H9 (cell line): ENCODE measurements at regions not wholly inside any gene's neighbourhood (a gene's known extent, or its start where the extent isn't known, plus 50 kb on each side); places are given as distances from the start of the nearest gene placed in this dataset.

ENCODE experiments used
- DNase-seq: peaks from one replicate; pipeline ENCODE4 v3.0.0-alpha.2; 2017
- H2AFZ ChIP-seq: one replicate; pipeline ENCODE4 v1.6.1; 2013; ENCODE audit warnings: mild to moderate bottlenecking, low read length, control low read depth, moderate library complexity
- H2AK5ac ChIP-seq: 2 replicates; pipeline ENCODE4 v1.6.1; 2013; ENCODE audit warnings: low read length, control low read depth, mixed read lengths; ENCODE audit not compliant: insufficient read length
- H2BK120ac ChIP-seq: one replicate; pipeline ENCODE4 v1.6.1; 2013; ENCODE audit warnings: low read depth, mild to moderate bottlenecking, low read length, control low read depth, inconsistent platforms; ENCODE audit not compliant: poor library complexity, severe bottlenecking
- H2BK12ac ChIP-seq: 2 replicates; pipeline ENCODE4 v1.6.1; 2013; ENCODE audit warnings: low read length, control low read depth, mixed read lengths, low read depth; ENCODE audit not compliant: insufficient read length
- H2BK15ac ChIP-seq: 2 replicates; pipeline ENCODE4 v1.6.1; 2013; ENCODE audit warnings: low read depth, low read length, control low read depth
- H2BK20ac ChIP-seq: one replicate; pipeline ENCODE4 v1.6.1; 2013; ENCODE audit warnings: low read depth, mild to moderate bottlenecking, low read length, control low read depth, inconsistent platforms; ENCODE audit not compliant: poor library complexity, severe bottlenecking
- H2BK5ac ChIP-seq: 2 replicates; pipeline ENCODE4 v1.6.1; 2013; ENCODE audit warnings: low read length, control low read depth, mixed read lengths; ENCODE audit not compliant: insufficient read length
- H3K14ac ChIP-seq: 2 replicates; pipeline ENCODE4 v1.6.1; 2013; ENCODE audit warnings: low read length, control low read depth; ENCODE audit not compliant: insufficient read depth
- H3K18ac ChIP-seq: 2 replicates; pipeline ENCODE4 v1.6.1; 2013; ENCODE audit warnings: low read depth, mild to moderate bottlenecking, mixed read lengths, low read length, control low read depth; ENCODE audit not compliant: insufficient read length
- H3K23ac ChIP-seq: 2 replicates; pipeline ENCODE4 v1.6.1; 2013; ENCODE audit warnings: low read length, control low read depth, mixed read lengths, low read depth; ENCODE audit not compliant: insufficient read length
- H3K23me2 ChIP-seq: 2 replicates; pipeline ENCODE4 v1.6.1; 2013; ENCODE audit warnings: low read depth, mild to moderate bottlenecking, mixed read lengths, low read length, control low read depth; ENCODE audit not compliant: insufficient read length, poor library complexity, severe bottlenecking
- H3K27ac ChIP-seq: 2 replicates; pipeline ENCODE4 v1.5.1; 2013; ENCODE audit warnings: low read length, control low read depth, mixed read lengths, low read depth; ENCODE audit not compliant: insufficient read length
- H3K27me3 ChIP-seq: 2 replicates; pipeline ENCODE4 v1.6.1; 2013; ENCODE audit warnings: low read length, control low read depth, inconsistent platforms; ENCODE audit not compliant: insufficient read depth
- H3K4ac ChIP-seq: 2 replicates; pipeline ENCODE4 v1.6.1; 2013; ENCODE audit warnings: low read depth, mild to moderate bottlenecking, control low read depth, inconsistent platforms, low read length, moderate library complexity
- H3K4me1 ChIP-seq: 2 replicates; pipeline ENCODE4 v1.6.1; 2013; ENCODE audit warnings: low read length, control low read depth, inconsistent platforms; ENCODE audit not compliant: insufficient read depth
- H3K4me2 ChIP-seq: 2 replicates; pipeline ENCODE4 v1.6.1; 2013; ENCODE audit warnings: low read length, control low read depth, mixed read lengths; ENCODE audit not compliant: insufficient read length, insufficient read depth
- H3K56ac ChIP-seq: 2 replicates; pipeline ENCODE4 v1.6.1; 2013; ENCODE audit warnings: low read depth, mild to moderate bottlenecking, mixed read lengths, low read length, control low read depth; ENCODE audit not compliant: insufficient read length
- H3K79me1 ChIP-seq: 2 replicates; pipeline ENCODE4 v1.6.1; 2013; ENCODE audit warnings: low read depth, mild to moderate bottlenecking, moderate library complexity, low read length, control low read depth, inconsistent platforms; ENCODE audit not compliant: insufficient read depth, poor library complexity, severe bottlenecking
- H3K79me2 ChIP-seq: 2 replicates; pipeline ENCODE4 v1.6.1; 2013; ENCODE audit warnings: low read length, control low read depth, inconsistent platforms; ENCODE audit not compliant: insufficient read depth
- H3K9ac ChIP-seq: 2 replicates; pipeline ENCODE4 v1.6.1; 2013; ENCODE audit warnings: low read length, control low read depth, mixed read lengths; ENCODE audit not compliant: insufficient read length; ENCODE audit errors: extremely low read depth
- H3K9me3 ChIP-seq: one replicate; pipeline ENCODE4 v1.6.1; 2013; ENCODE audit warnings: low read depth, low read length, inconsistent platforms; ENCODE audit not compliant: control insufficient read depth
- H3T11ph ChIP-seq: one replicate; pipeline ENCODE4 v1.6.1; 2013; ENCODE audit warnings: mild to moderate bottlenecking, low read length, control low read depth, inconsistent platforms
- H4K20me1 ChIP-seq: one replicate; pipeline ENCODE4 v1.6.1; 2013; ENCODE audit not compliant: control insufficient read depth, insufficient read length, insufficient read depth
- H4K5ac ChIP-seq: 2 replicates; pipeline ENCODE4 v1.6.1; 2013; ENCODE audit warnings: low read depth, mild to moderate bottlenecking, mixed read lengths, low read length, control low read depth; ENCODE audit not compliant: insufficient read length
- H4K8ac ChIP-seq: replicated peaks from 2 replicates; pipeline ENCODE4 v1.6.1; 2013; ENCODE audit warnings: low read length, control low read depth, mixed read lengths, low read depth; ENCODE audit not compliant: insufficient read length
- H4K91ac ChIP-seq: 2 replicates; pipeline ENCODE4 v1.6.1; 2013; ENCODE audit warnings: low read depth, mild to moderate bottlenecking, moderate library complexity, mixed read lengths, low read length, control low read depth; ENCODE audit not compliant: insufficient read length
- H3K27ac Mint-ChIP-seq, 3 experiments: 2 replicates in 2 of 3; 3 replicates in 1 of 3; pipeline ENCODE4 v1.8.0; 2020 to 2021; ENCODE audit warnings: mixed read lengths in 3 of 3, mild to moderate bottlenecking in 1 of 3, moderate library complexity in 1 of 3
- H3K27me3 Mint-ChIP-seq: 2 replicates; pipeline ENCODE4 v1.8.0; 2021; ENCODE audit warnings: low read depth, mild to moderate bottlenecking, moderate library complexity, mixed read lengths
- H3K36me3 Mint-ChIP-seq, 3 experiments: 2 replicates in 2 of 3; 3 replicates in 1 of 3; pipeline ENCODE4 v1.8.0; 2020 to 2021; ENCODE audit warnings: low read depth in 3 of 3, mixed read lengths in 3 of 3; ENCODE audit not compliant: insufficient read depth in 1 of 3
- H3K4me1 Mint-ChIP-seq, 2 experiments: 2 replicates each; pipeline ENCODE4 v1.8.0; 2020; ENCODE audit warnings: mixed read lengths in 2 of 2
- H3K4me3 Mint-ChIP-seq, 2 experiments: 2 replicates in 1 of 2; 3 replicates in 1 of 2; pipeline ENCODE4 v1.8.0; 2020 to 2021; ENCODE audit warnings: mild to moderate bottlenecking in 2 of 2, mixed read lengths in 2 of 2, moderate library complexity in 1 of 2
- H3K9me3 Mint-ChIP-seq, 2 experiments: 2 replicates in 1 of 2; 3 replicates in 1 of 2; pipeline ENCODE4 v1.8.0; 2020; ENCODE audit warnings: mild to moderate bottlenecking in 2 of 2, mixed read lengths in 2 of 2, moderate library complexity in 1 of 2
- CTCF ChIP-seq: fragments of 200-600 bp; sonication (generic); conservative IDR thresholded peaks from 3 replicates; pipeline ENCODE4 v1.8.0; 2021; ENCODE audit warnings: antibody characterized with exemption, mild to moderate bottlenecking
- WGBS: extraction: QIAGEN DNeasy Blood & Tissue Kit; methylation state at CpG from one replicate; pipeline ENCODE4 v1.1.7; 2013; ENCODE audit warnings: missing lambda C conversion rate, low lambda C conversion rate, mixed read lengths; ENCODE audit not compliant: insufficient read length; ENCODE audit errors: extremely low coverage; 5-methylcytosine and 5-hydroxymethylcytosine counted together

DNA sequence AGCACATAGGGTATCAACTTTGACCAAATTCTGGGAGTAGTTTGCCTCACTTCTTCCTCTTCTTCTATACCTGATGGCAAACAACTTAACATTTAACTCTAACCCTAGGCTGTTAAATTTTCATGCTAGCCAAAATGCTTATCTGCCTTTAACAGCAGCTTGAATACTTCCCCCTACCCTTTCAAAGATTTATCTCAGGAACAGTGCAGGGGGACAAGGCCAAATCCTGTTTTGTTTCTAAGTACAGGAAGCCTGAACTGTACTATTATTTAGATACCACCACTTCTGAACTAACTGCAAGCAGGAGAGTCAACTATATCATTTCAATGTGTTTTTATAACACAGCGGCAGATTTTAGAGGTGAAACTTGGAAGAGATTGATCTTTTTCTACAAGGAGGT is 104.0 kb upstream of the CNTN6 start:
- no peak overlapping the region for H2BK20ac ChIP-seq
- no peak overlapping the region for H3K14ac ChIP-seq
- H3K18ac ChIP-seq, result no peak overlapping the region
- no peaks in the 10 kb centered on the region for H3K27me3 ChIP-seq
- Mint-ChIP-seq H3K27ac (no peak overlapping the region), H3K9me3 (peaks cover 7 to 8% of the 10 kb centered on the region in 2 experiments; a peak in 4 of 5 replicates), H3K36me3 (peaks cover 0 to 3% (median 0%) of the 10 kb centered on the region in 3 experiments; a peak in 2 of 7 replicates), H3K4me1 (no peaks in the 10 kb centered on the region), H3K4me3 (no peak overlapping the region), H3K27me3 (peaks cover 2% of the 10 kb centered on the region; the same call in 1 of the 2 replicates)
- no peak overlapping the region for H3T11ph ChIP-seq
- no peak overlapping the region for H4K5ac ChIP-seq
- no peaks in the 10 kb centered on the region for H3K23me2 ChIP-seq
- no peaks in the 10 kb centered on the region for H4K20me1 ChIP-seq
- no peaks in the 10 kb centered on the region for H3K79me1 ChIP-seq
- H2BK12ac ChIP-seq, result no peak overlapping the region
- no peak overlapping the region for H3K4ac ChIP-seq
- H2BK15ac ChIP-seq, result no peak overlapping the region
- no peak overlapping the region for H2BK120ac ChIP-seq
- H3K4me1 ChIP-seq, result no peaks in the 10 kb centered on the region
- no peak overlapping the region for H3K56ac ChIP-seq
- no peak for DNase-seq
- H2AK5ac ChIP-seq, result no peak overlapping the region
- no CpG with 5 or more reads among the region's 1 CpG for WGBS
- no peaks in the 10 kb centered on the region for H3K9me3 ChIP-seq
- H2BK5ac ChIP-seq, result no peak overlapping the region
- H3K79me2 ChIP-seq, result no peaks in the 10 kb centered on the region
- TF ChIP-seq CTCF, result no peak
- H2AFZ ChIP-seq, result no peak overlapping the region
- no peak overlapping the region for H4K91ac ChIP-seq
- H4K8ac ChIP-seq, result no peak overlapping the region
- no peak overlapping the region for H3K9ac ChIP-seq
- H3K4me2 ChIP-seq, result no peak overlapping the region
- no peak overlapping the region for H3K23ac ChIP-seq
- H3K27ac ChIP-seq, result no peak overlapping the region
